NCI-H2107 treated with DMSO at 0.1 percent for 48 hours (cell line): ENCODE measurements at regions not wholly inside any gene's neighbourhood (a gene's known extent, or its start where the extent isn't known, plus 50 kb on each side); places are given as distances from the start of the nearest gene placed in this dataset.
"Not testable (repeated sequence)": the region's sequence is repeated elsewhere in the genome, so short reads cannot be mapped to it uniquely, and the experiment has no call there.

Experiments used
- DNase-seq: peaks from one replicate; lab custom pipeline; 2025; ENCODE audit not compliant: unreplicated experiment; lab: John Stamatoyannopoulos, UW

GRCh38 chr10:114708084-114708483, 50.0 kb upstream of the ABLIM1 start:
- no peak for DNase-seq

GRCh38 chr10:114708717-114709335, 50.8 kb upstream of the ABLIM1 start:
- DNase-seq, result no peak

GRCh38 chr10:114709984-114710383, 51.9 kb upstream of the ABLIM1 start:
- no peak for DNase-seq

- DNase-seq, result no peak
Observed at GRCh38 chr10:114711176-114711868, 53.2 kb upstream of the ABLIM1 start.

- no peak for DNase-seq
Observed at GRCh38 chr10:114711869-114712250, 53.8 kb upstream of the ABLIM1 start.

- no peak for DNase-seq
Observed at GRCh38 chr10:114713525-114714090, 55.5 kb upstream of the ABLIM1 start.

GRCh38 chr10:114714281-114714741, 56.2 kb upstream of the ABLIM1 start:
- peak; percentile 16 for DNase-seq

GRCh38 chr10:114715171-114715670, 57.1 kb upstream of the ABLIM1 start:
- DNase-seq, result no peak

- no peak for DNase-seq
Observed at GRCh38 chr10:114716811-114717404, 58.8 kb upstream of the ABLIM1 start.

GRCh38 chr10:114717881-114718280, 59.8 kb upstream of the ABLIM1 start:
- not testable (repeated sequence) for DNase-seq

GRCh38 chr10:114718374-114718773, 60.3 kb upstream of the ABLIM1 start:
- DNase-seq, result no peak

- no peak for DNase-seq
Observed at GRCh38 chr10:114719311-114719710, 61.2 kb upstream of the ABLIM1 start.

- not testable (repeated sequence) for DNase-seq
Observed at GRCh38 chr10:114720023-114720422, 61.9 kb upstream of the ABLIM1 start.

- DNase-seq, result no peak
Observed at GRCh38 chr10:114720685-114721278, 62.7 kb upstream of the ABLIM1 start.

- not testable (repeated sequence) for DNase-seq
Observed at GRCh38 chr10:114722136-114722535, 64.1 kb upstream of the ABLIM1 start.

- DNase-seq, result no peak
Observed at GRCh38 chr10:114723361-114723760, 65.3 kb upstream of the ABLIM1 start.

GRCh38 chr10:114723991-114724715, 66.1 kb upstream of the ABLIM1 start:
- no peak for DNase-seq

GRCh38 chr10:114724716-114725106, 66.6 kb upstream of the ABLIM1 start:
- DNase-seq, result no peak

GRCh38 chr10:114726820-114727271, 68.8 kb upstream of the ABLIM1 start:
- DNase-seq, result no peak

GRCh38 chr10:114728325-114728724, 70.2 kb upstream of the ABLIM1 start:
- DNase-seq, result no peak
